ENCODE measurements at regions not wholly inside any gene's neighbourhood (a gene's known extent, or its start where the extent isn't known, plus 50 kb on each side); places are given as distances from the start of the nearest gene placed in this dataset.

DNA sequence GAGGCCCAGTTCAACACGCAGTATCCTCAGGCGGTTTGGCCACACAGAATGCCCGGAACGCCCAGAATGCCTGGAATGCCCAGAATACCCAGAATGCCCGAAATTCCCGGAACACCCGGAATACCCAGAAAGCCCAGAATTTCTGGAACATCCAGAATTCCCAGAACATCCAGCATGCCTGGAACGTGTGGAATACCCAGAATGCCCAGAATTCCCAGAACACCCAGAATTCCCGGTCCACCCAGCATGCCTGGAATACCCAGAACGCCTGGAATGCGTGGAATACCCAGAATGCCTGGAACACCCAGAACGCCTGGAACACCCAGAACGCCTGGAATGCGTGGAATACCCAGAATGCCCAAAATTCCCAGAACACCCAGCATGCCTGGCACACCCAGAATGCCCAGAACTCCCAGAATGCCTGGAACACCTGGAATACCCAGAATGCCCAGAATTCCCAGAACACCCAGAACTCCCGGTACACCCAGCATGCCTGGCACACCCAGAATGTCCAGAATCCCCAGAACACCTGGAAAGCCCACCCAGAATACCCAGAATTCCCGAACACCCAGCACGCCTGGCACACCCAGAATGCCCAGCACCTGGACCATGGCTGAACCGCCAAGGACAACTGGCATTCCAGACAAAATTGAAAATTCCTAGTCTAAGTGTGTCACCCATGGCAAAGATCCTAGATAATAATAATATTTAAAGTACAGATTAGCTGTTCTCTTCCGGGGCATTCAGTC lies 487.4 kb upstream of the SALL3 start:
- TF ChIP-seq SUZ12 (IDR thresholded peaks at IDR 0.05; ENCODE audit: extremely low read depth, insufficient read depth, insufficient read length) (no peak), ZNF274 (IDR thresholded peaks at IDR 0.05; ENCODE audit: low read depth, low read length) (no peak), YY1 (IDR thresholded peaks at IDR 0.05; ENCODE audit: insufficient read depth, insufficient read length) (no peak)
